UCSD-AML1 (cell line): ENCODE measurements at regions not wholly inside any gene's neighbourhood (a gene's known extent, or its start where the extent isn't known, plus 50 kb on each side); places are given as distances from the start of the nearest gene placed in this dataset.

Source experiments
- DNase-seq: peaks from one replicate; lab custom pipeline; 2025; ENCODE audit not compliant: unreplicated experiment; lab: John Stamatoyannopoulos, UW

- DNase-seq: no peak
Measured at GRCh38 chr18:39751161-39751560, 2185.6 kb upstream of the CELF4 start.

- no peak for DNase-seq
Measured at GRCh38 chr18:39749154-39749553, 2183.6 kb upstream of the CELF4 start.

- no peak for DNase-seq
Measured at GRCh38 chr18:39748727-39749126, 2183.1 kb upstream of the CELF4 start.

- DNase-seq: no peak
Measured at GRCh38 chr18:39746201-39746600, 2180.6 kb upstream of the CELF4 start.

- DNase-seq: no peak
Measured at GRCh38 chr18:39743463-39743862, 2177.9 kb upstream of the CELF4 start.

GRCh38 chr18:39741755-39742466 lies 2176.3 kb upstream of the CELF4 start:
- no peak for DNase-seq

GRCh38 chr18:39737869-39738268 lies 2172.3 kb upstream of the CELF4 start:
- DNase-seq: no peak

- DNase-seq: no peak
Measured at GRCh38 chr18:39732918-39733317, 2167.3 kb upstream of the CELF4 start.

- no peak for DNase-seq
Measured at GRCh38 chr18:39730606-39731005, 2165.0 kb upstream of the CELF4 start.

- no peak for DNase-seq
Measured at GRCh38 chr18:39724652-39725051, 2159.1 kb upstream of the CELF4 start.

- DNase-seq: no peak
Measured at GRCh38 chr18:39721712-39722111, 2156.1 kb upstream of the CELF4 start.

GRCh38 chr18:39713961-39714360 lies 2148.4 kb upstream of the CELF4 start:
- no peak for DNase-seq

GRCh38 chr18:39711701-39712100 lies 2146.1 kb upstream of the CELF4 start:
- no peak for DNase-seq

- no peak for DNase-seq
Measured at GRCh38 chr18:39705362-39705761, 2139.8 kb upstream of the CELF4 start.

- no peak for DNase-seq
Measured at GRCh38 chr18:39702888-39703287, 2137.3 kb upstream of the CELF4 start.

GRCh38 chr18:39701839-39702238 lies 2136.2 kb upstream of the CELF4 start:
- no peak for DNase-seq

GRCh38 chr18:39701055-39701783 lies 2135.6 kb upstream of the CELF4 start:
- no peak for DNase-seq

GRCh38 chr18:39699340-39699964 lies 2133.9 kb upstream of the CELF4 start:
- DNase-seq: no peak

GRCh38 chr18:39698436-39698835 lies 2132.8 kb upstream of the CELF4 start:
- DNase-seq: no peak

- DNase-seq: no peak
Measured at GRCh38 chr18:39693359-39693758, 2127.8 kb upstream of the CELF4 start.

- DNase-seq: no peak
Measured at GRCh38 chr18:39692367-39693015, 2126.9 kb upstream of the CELF4 start.
